Activated naive CD8-positive, alpha-beta T cell (primary cell): ENCODE measurements at regions not wholly inside any gene's neighbourhood (a gene's known extent, or its start where the extent isn't known, plus 50 kb on each side); places are given as distances from the start of the nearest gene placed in this dataset.

Experiments used
- H3K27ac Mint-ChIP-seq: one replicate; pipeline ENCODE4 v1.8.0; 2021; ENCODE audit warnings: mixed read lengths
- H3K27me3 Mint-ChIP-seq: one replicate; pipeline ENCODE4 v1.8.0; 2021; ENCODE audit warnings: mixed read lengths
- H3K36me3 Mint-ChIP-seq: one replicate; pipeline ENCODE4 v1.8.0; 2021; ENCODE audit warnings: mixed read lengths
- H3K4me1 Mint-ChIP-seq: one replicate; pipeline ENCODE4 v1.8.0; 2021; ENCODE audit warnings: low read depth, mixed read lengths
- H3K4me3 Mint-ChIP-seq: one replicate; pipeline ENCODE4 v1.8.0; 2021; ENCODE audit warnings: mild to moderate bottlenecking, mixed read lengths
- H3K9me3 Mint-ChIP-seq: one replicate; pipeline ENCODE4 v1.8.0; 2021; ENCODE audit warnings: low read depth, mixed read lengths

- Mint-ChIP-seq H3K9me3 (peaks cover 6% of the 10 kb centered on the region), H3K4me1 (no peaks in the 10 kb centered on the region), H3K36me3 (no peaks in the 10 kb centered on the region), H3K27ac (no peak overlapping the region), H3K27me3 (no peaks in the 10 kb centered on the region), H3K4me3 (no peak overlapping the region)
Measured at GRCh38 chrX:8105531-8105930, 65.5 kb downstream of the VCX2 start.

GRCh38 chrX:8103655-8104054 lies 67.4 kb downstream of the VCX2 start:
- Mint-ChIP-seq H3K36me3 (no peaks in the 10 kb centered on the region), H3K9me3 (peaks cover 1% of the 10 kb centered on the region), H3K4me3 (no peak overlapping the region), H3K27ac (no peak overlapping the region), H3K27me3 (no peaks in the 10 kb centered on the region), H3K4me1 (no peaks in the 10 kb centered on the region)

GRCh38 chrX:8091510-8091909 lies 79.6 kb downstream of the VCX2 start:
- H3K4me1 Mint-ChIP-seq, result no peaks in the 10 kb centered on the region
- H3K36me3 Mint-ChIP-seq, result peaks cover 2% of the 10 kb centered on the region
- no peaks in the 10 kb centered on the region for H3K9me3 Mint-ChIP-seq
- H3K27ac Mint-ChIP-seq, result no peak overlapping the region
- no peak overlapping the region for H3K4me3 Mint-ChIP-seq
- no peaks in the 10 kb centered on the region for H3K27me3 Mint-ChIP-seq

GRCh38 chrX:8090906-8091305 lies 80.2 kb downstream of the VCX2 start:
- H3K9me3 Mint-ChIP-seq, result no peaks in the 10 kb centered on the region
- H3K4me1 Mint-ChIP-seq, result no peaks in the 10 kb centered on the region
- H3K36me3 Mint-ChIP-seq, result peaks cover 2% of the 10 kb centered on the region
- no peak overlapping the region for H3K27ac Mint-ChIP-seq
- H3K4me3 Mint-ChIP-seq, result no peak overlapping the region
- no peaks in the 10 kb centered on the region for H3K27me3 Mint-ChIP-seq

GRCh38 chrX:8090482-8090881 lies 80.6 kb downstream of the VCX2 start:
- H3K36me3 Mint-ChIP-seq, result peaks cover 2% of the 10 kb centered on the region
- H3K4me3 Mint-ChIP-seq, result no peak overlapping the region

GRCh38 chrX:8089141-8089540 lies 81.9 kb downstream of the VCX2 start:
- no peak overlapping the region for H3K27ac Mint-ChIP-seq
- no peak overlapping the region for H3K4me3 Mint-ChIP-seq
- H3K9me3 Mint-ChIP-seq, result no peaks in the 10 kb centered on the region
- H3K36me3 Mint-ChIP-seq, result peaks cover 2% of the 10 kb centered on the region
- no peaks in the 10 kb centered on the region for H3K27me3 Mint-ChIP-seq
- H3K4me1 Mint-ChIP-seq, result no peaks in the 10 kb centered on the region

More at GRCh38 chrX:8090482-8090881, 80.6 kb downstream of the VCX2 start:
- H3K27me3 Mint-ChIP-seq, result no peaks in the 10 kb centered on the region
- no peaks in the 10 kb centered on the region for H3K9me3 Mint-ChIP-seq
- no peak overlapping the region for H3K27ac Mint-ChIP-seq
- H3K4me1 Mint-ChIP-seq, result no peaks in the 10 kb centered on the region

- H3K4me1 Mint-ChIP-seq, result no peaks in the 10 kb centered on the region
- no peaks in the 10 kb centered on the region for H3K9me3 Mint-ChIP-seq
- peaks cover 2% of the 10 kb centered on the region for H3K36me3 Mint-ChIP-seq
- H3K4me3 Mint-ChIP-seq, result no peak overlapping the region
- no peaks in the 10 kb centered on the region for H3K27me3 Mint-ChIP-seq
- no peak overlapping the region for H3K27ac Mint-ChIP-seq
Measured at GRCh38 chrX:8084006-8084405, 87.1 kb downstream of the VCX2 start.

GRCh38 chrX:8083286-8083685 lies 87.8 kb downstream of the VCX2 start:
- no peaks in the 10 kb centered on the region for H3K4me1 Mint-ChIP-seq
- H3K27me3 Mint-ChIP-seq, result no peaks in the 10 kb centered on the region
- H3K4me3 Mint-ChIP-seq, result no peak overlapping the region
- no peaks in the 10 kb centered on the region for H3K36me3 Mint-ChIP-seq
- H3K9me3 Mint-ChIP-seq, result no peaks in the 10 kb centered on the region
- no peak overlapping the region for H3K27ac Mint-ChIP-seq

GRCh38 chrX:8075636-8076035 lies 95.4 kb downstream of the VCX2 start:
- Mint-ChIP-seq H3K27me3 (no peaks in the 10 kb centered on the region), H3K27ac (no peak overlapping the region), H3K9me3 (no peaks in the 10 kb centered on the region), H3K36me3 (no peaks in the 10 kb centered on the region), H3K4me3 (no peak overlapping the region), H3K4me1 (no peaks in the 10 kb centered on the region)

- Mint-ChIP-seq H3K27me3 (no peaks in the 10 kb centered on the region), H3K4me3 (no peak overlapping the region), H3K4me1 (no peaks in the 10 kb centered on the region), H3K27ac (no peak overlapping the region), H3K36me3 (no peaks in the 10 kb centered on the region), H3K9me3 (no peaks in the 10 kb centered on the region)
Measured at GRCh38 chrX:8067754-8068462, 103.2 kb downstream of the VCX2 start.

GRCh38 chrX:8052909-8053308 lies 118.2 kb downstream of the VCX2 start:
- Mint-ChIP-seq H3K36me3 (peaks cover 2% of the 10 kb centered on the region), H3K27me3 (no peaks in the 10 kb centered on the region), H3K9me3 (no peaks in the 10 kb centered on the region), H3K4me3 (no peak overlapping the region), H3K4me1 (no peaks in the 10 kb centered on the region), H3K27ac (no peak overlapping the region)

- Mint-ChIP-seq H3K27me3 (no peaks in the 10 kb centered on the region), H3K9me3 (no peaks in the 10 kb centered on the region)
Measured at GRCh38 chrX:8049827-8050226, 121.2 kb downstream of the VCX2 start.

GRCh38 chrX:8048466-8048865 lies 121.3 kb upstream of the PNPLA4 start:
- Mint-ChIP-seq H3K9me3 (peaks cover 5% of the 10 kb centered on the region), H3K27ac (no peak overlapping the region), H3K4me1 (no peaks in the 10 kb centered on the region), H3K36me3 (peaks cover 8% of the 10 kb centered on the region), H3K4me3 (no peak overlapping the region), H3K27me3 (no peaks in the 10 kb centered on the region)

More at GRCh38 chrX:8049827-8050226, 121.2 kb downstream of the VCX2 start:
- no peaks in the 10 kb centered on the region for H3K4me1 Mint-ChIP-seq
- H3K4me3 Mint-ChIP-seq, result no peak overlapping the region
- no peak overlapping the region for H3K27ac Mint-ChIP-seq
- peaks cover 2% of the 10 kb centered on the region for H3K36me3 Mint-ChIP-seq

- no peaks in the 10 kb centered on the region for H3K4me1 Mint-ChIP-seq
- H3K27ac Mint-ChIP-seq, result no peak overlapping the region
- H3K36me3 Mint-ChIP-seq, result peaks cover 8% of the 10 kb centered on the region
- peaks cover 5% of the 10 kb centered on the region for H3K9me3 Mint-ChIP-seq
- no peak overlapping the region for H3K4me3 Mint-ChIP-seq
- H3K27me3 Mint-ChIP-seq, result no peaks in the 10 kb centered on the region
Measured at GRCh38 chrX:8044947-8045346, 117.7 kb upstream of the PNPLA4 start.

- Mint-ChIP-seq H3K36me3 (peaks cover 6% of the 10 kb centered on the region), H3K4me1 (peaks cover 1% of the 10 kb centered on the region), H3K27me3 (no peaks in the 10 kb centered on the region)
Measured at GRCh38 chrX:8043546-8043945, 116.3 kb upstream of the PNPLA4 start.

GRCh38 chrX:8043121-8043520 lies 115.9 kb upstream of the PNPLA4 start:
- peaks cover 6% of the 10 kb centered on the region for H3K36me3 Mint-ChIP-seq
- peaks cover 5% of the 10 kb centered on the region for H3K9me3 Mint-ChIP-seq
- H3K4me1 Mint-ChIP-seq, result peaks cover 4% of the 10 kb centered on the region
- H3K4me3 Mint-ChIP-seq, result no peak overlapping the region
- H3K27me3 Mint-ChIP-seq, result no peaks in the 10 kb centered on the region
- H3K27ac Mint-ChIP-seq, result no peak overlapping the region

More at GRCh38 chrX:8043546-8043945, 116.3 kb upstream of the PNPLA4 start:
- Mint-ChIP-seq H3K9me3 (peaks cover 5% of the 10 kb centered on the region), H3K27ac (no peak overlapping the region), H3K4me3 (no peak overlapping the region)
